ENCODE measurements at regions not wholly inside any gene's neighbourhood (a gene's known extent, or its start where the extent isn't known, plus 50 kb on each side); places are given as distances from the start of the nearest gene placed in this dataset.

DNA sequence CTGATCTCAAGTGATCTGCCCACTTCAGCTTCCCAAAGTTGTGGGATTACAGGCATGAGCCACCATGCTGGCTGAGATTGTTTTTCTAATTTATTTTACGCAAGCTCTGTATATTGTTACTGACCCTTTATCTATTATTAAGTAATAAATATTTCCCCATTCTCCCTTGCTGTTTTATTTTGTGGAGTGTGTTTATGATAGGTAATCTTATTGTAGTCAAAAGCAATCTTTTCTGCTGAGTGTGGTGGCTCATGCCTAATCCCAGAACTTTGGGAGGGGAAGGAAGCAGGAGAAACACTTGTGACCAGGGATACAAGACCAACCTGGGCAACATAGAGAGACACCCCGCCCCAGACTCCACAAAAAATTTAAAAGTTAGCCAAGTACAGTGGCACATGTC is 55.2 kb upstream of the RTN4 start:
- ATAC-seq, result no peak
- intact Hi-C loops (cut with DNase I, micrococcal nuclease), result no loop called here
- DNase-seq, result no peak

DNA sequence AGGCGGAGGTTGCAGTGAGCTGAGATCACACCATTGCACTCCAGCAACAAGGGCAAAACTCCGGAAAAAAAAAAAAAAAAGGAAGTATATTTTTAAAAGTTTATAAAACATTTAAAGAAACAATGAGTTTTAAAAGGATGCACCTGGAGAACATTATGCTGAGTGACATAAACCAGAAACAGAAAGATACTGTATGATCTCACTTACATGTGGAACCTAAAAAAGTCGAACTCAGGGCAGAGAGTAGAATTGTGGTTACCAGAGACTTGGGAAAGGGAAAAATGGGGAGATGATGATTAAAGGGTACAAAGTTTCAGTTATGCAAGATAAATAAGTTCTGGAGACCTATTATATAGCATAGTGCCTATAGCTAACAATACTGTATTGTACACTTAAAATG is 52.8 kb upstream of the RTN4 start:
- no peak for ATAC-seq
- intact Hi-C loops (cut with DNase I, micrococcal nuclease), result no loop called here

DNA sequence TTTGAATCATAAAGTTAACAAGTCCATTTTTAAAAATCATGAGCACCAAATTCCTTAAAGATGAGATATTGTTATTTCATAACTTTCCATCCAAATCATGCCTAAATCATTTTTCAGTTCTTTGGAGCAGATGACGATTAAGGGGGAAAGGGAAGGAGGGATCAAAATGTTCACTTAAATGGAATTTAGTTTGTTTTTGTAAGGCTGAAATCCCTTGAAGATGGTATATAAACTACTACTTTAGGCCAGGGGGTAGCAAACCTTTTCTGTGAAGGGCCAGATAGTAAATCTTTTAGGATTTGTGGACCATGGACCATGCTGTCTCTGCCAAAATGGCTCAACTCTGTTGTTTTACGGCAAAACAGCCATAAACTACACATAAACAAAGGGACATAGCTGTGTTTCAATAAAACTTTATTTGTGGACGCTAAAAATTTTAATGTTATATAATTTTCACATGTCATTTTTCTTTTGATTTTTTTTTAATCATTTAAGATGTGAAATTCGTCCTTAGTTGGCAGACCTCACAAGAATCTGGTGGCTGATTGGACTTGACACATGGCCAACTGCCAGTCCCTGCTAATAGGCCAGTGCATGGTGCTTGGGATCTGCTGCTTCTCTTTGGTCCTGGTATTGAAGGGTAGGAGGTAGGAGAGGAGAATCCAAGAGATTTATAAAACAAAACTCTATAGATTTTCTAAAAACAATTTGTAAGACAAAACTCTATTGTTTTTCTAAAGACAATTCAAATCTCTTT is 52.0 kb upstream of the RTN4 start:
- intact Hi-C loops (cut with DNase I, micrococcal nuclease), result no loop called here
- ATAC-seq (no peak), DNase-seq (no peak)

More for the DNA sequence above, 52.8 kb upstream of the RTN4 start:
- no peak for DNase-seq

DNA sequence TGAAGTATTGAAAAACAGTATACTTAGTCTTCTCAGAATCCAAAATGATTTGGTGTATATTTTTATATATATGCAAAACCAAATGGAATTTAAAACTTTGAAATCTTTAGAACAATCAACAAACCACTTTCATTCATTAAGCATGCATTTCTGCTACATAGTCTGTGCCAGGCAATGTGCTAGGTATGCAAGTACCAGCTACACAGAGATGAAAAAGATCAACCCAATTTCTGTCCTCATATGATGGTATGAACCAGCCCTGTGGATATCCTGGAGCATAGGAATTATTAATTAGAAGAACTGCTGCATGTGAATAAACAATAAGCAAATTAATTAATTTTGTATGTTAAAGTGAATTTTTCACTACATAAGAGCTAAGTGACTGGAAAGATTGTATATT is 51.2 kb upstream of the RTN4 start:
- intact Hi-C loops (cut with DNase I, micrococcal nuclease), result no loop called here
- ATAC-seq (no peak), DNase-seq (no peak)

DNA sequence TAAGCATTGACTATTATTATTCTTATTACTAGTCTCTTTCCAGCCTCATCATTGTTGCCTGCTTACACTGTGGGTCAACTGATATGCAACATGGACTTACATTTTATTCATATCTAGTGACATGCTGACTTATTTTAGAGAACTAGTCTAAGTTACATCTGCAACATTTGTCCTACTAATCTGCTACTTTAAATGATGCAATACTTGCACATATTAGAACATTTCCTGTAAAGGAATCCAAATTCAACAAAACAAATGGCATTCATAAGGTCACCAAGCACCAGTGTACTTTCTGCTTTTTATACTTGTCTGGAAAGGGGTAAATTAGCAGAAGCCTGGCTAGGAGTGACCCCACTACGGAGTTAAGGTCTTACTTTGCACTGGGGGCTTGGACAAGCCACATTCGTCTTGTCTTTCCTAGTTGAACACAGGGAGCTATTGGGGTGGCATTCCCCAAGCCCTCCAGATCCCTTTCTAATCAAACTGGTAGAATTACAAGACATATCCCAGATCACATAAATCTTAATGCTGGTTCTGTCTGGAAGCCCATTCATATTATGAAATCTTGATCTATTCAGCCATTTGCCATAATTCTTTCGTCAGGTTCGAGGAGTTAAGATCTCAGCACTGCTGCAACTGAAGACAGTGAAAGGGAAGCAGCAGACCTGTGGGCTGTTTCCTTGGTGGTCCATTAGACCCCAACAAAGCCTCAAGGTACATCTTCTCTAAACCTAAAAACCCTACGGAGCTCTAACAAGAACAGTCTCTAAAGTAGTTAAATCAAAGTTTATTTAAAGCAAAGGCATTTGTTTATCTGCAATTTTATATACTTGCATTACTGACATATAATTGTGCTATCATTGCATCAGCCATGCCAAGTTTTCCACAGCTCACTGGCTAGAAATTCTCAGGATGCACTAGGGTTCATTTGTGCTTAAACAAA is 49.9 kb upstream of the RTN4 start:
- DNase-seq, result no peak
- intact Hi-C loops (cut with DNase I, micrococcal nuclease), result no loop called here
- ATAC-seq, result no peak
